ENCODE measurements at regions not wholly inside any gene's neighbourhood (a gene's known extent, or its start where the extent isn't known, plus 50 kb on each side); places are given as distances from the start of the nearest gene placed in this dataset.

- Histone ChIP-seq H2AFZ (replicated peaks; ENCODE audit: low read length, poor library complexity) (no peak overlapping the region), H3K9ac (ENCODE audit: low read depth, low read length) (no peak overlapping the region), H3K14ac (replicated peaks; ENCODE audit: low read depth, low read length) (no peak overlapping the region), H4K5ac (ENCODE audit: low read depth, low read length) (no peak overlapping the region), H2AK9ac (replicated peaks; ENCODE audit: low read depth, low read length, poor library complexity) (no peak overlapping the region), H2BK20ac (ENCODE audit: low read depth, low read length) (no peak overlapping the region), H4K91ac (ENCODE audit: insufficient read depth, low read depth, low read length) (no peak overlapping the region), H3K79me1 (ENCODE audit: low read depth in 1 of 2, low read length in 2 of 2) (0 out of 4 replicates have a peak, but pooled peaks cover 1 to 3% of the 10 kb centered on the region in 2 experiments), H2AK5ac (ENCODE audit: low read depth, low read length) (no peak overlapping the region; the same call in 1 of the 2 replicates), H3K4ac (ENCODE audit: low read depth, low read length) (no peak overlapping the region), H3K4me2 (ENCODE audit: low read depth, low read length) (no peak overlapping the region), H2BK5ac (ENCODE audit: low read depth, low read length, poor library complexity, severe bottlenecking) (no peak overlapping the region), H3K36me3 (ENCODE audit: control insufficient read depth, insufficient read depth, low read length) (no peaks in the 10 kb centered on the region), H3K9me3 (ENCODE audit: control insufficient read depth, insufficient read depth, low read length) (no peaks in the 10 kb centered on the region), H3K9me1 (ENCODE audit: insufficient read depth, low read length) (peaks cover 6% of the 10 kb centered on the region; the same call in 1 of the 2 replicates), H3K23ac (ENCODE audit: low read depth, low read length) (no peak overlapping the region), H4K20me1 (ENCODE audit: insufficient read depth, low read length) (no peaks in the 10 kb centered on the region), H2BK15ac (ENCODE audit: low read depth, low read length) (no peak overlapping the region), H3K27ac (ENCODE audit: insufficient read depth, low read length) (no peak overlapping the region), H3K56ac (ENCODE audit: extremely low read depth, insufficient read depth, low read length) (no peak overlapping the region), H2BK120ac (ENCODE audit: low read depth, low read length) (no peak overlapping the region), H3K4me3 (ENCODE audit: insufficient read depth, low read depth, low read length) (no peak overlapping the region), H4K8ac (ENCODE audit: low read depth in 2 of 2, low read length in 2 of 2) (no peak overlapping the region), H3K18ac (ENCODE audit: low read depth, low read length) (no peak overlapping the region; the same call in 1 of the 2 replicates), H3K4me1 (ENCODE audit: control insufficient read depth, insufficient read depth, low read length) (no peaks in the 10 kb centered on the region; the same call in 1 of the 2 replicates), H3K27me3 (ENCODE audit: control insufficient read depth, insufficient read depth, low read length) (no peaks in the 10 kb centered on the region)
- intact Hi-C loops (cut with micrococcal nuclease) (no loop called here), in situ Hi-C loops (cut with MboI; ENCODE audit: low sequenced_read_pairs) (no loop called here), dilution Hi-C loops (cut with HindIII; ENCODE audit: low sequenced_read_pairs, unreplicated experiment) (no loop called here)
- BruUV-seq (replicated peaks), result no TSS peak
- WGBS, 2 experiments (ENCODE audit: extremely low coverage in 2 of 2, insufficient read length in 1 of 2), result no CpG with 5 or more reads among the region's 4 CpGs
- ChIA-PET POLR2A (ENCODE audit: unreplicated experiment) (no interaction called here), CTCF (no interaction called here)
- ATAC-seq (ENCODE audit: low read depth) (no peak), DNase-seq (no peak)
- TF ChIP-seq SMC3 (IDR thresholded peaks at IDR 0.05; ENCODE audit: low read depth, low read length), result no peak
Observed at GRCh38 chrX:65609237-65609636, 58.2 kb upstream of the MSN start.
